Smooth muscle cell of the brain vasculature (primary cell): ENCODE measurements at regions not wholly inside any gene's neighbourhood (a gene's known extent, or its start where the extent isn't known, plus 50 kb on each side); places are given as distances from the start of the nearest gene placed in this dataset.
"Not testable (repeated sequence)": the region's sequence is repeated elsewhere in the genome, so short reads cannot be mapped to it uniquely, and the experiment has no call there.

ENCODE experiments used
- DNase-seq: peaks from one replicate; pipeline ENCODE4 v3.0.0-alpha.2; 2012; ENCODE audit warnings: low read depth, low spot score

- no peak for DNase-seq
Observed at GRCh38 chr12:75706786-75707605, 195.6 kb upstream of the KRR1 start.

GRCh38 chr12:75705749-75706711 lies 194.6 kb upstream of the KRR1 start:
- peak; percentile 99 for DNase-seq

DNA sequence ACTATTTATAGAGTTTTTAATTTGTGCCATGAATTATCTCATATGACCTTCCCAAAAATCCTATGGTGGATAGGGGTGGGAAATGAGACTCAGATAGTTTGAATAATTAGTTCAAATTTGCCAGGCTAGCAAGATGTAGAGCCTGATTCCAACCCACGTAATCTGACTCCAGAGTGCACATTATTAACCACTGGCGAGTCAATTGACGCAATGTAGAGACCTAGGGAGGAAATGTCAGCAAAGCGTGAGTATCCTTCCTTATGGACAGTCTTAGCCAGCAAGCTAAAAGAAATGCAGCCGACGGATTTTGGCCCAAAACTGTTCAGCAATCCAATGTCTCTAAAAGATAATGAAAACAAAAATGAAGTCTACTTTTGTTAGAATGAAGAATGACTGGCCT lies 193.3 kb upstream of the KRR1 start:
- no peak for DNase-seq

GRCh38 chr12:75704208-75704607 lies 192.8 kb upstream of the KRR1 start:
- no peak for DNase-seq

GRCh38 chr12:75703131-75703530 lies 191.7 kb upstream of the KRR1 start:
- DNase-seq, result no peak

- no peak for DNase-seq
Observed at GRCh38 chr12:75702477-75703093, 191.2 kb upstream of the KRR1 start.

- no peak for DNase-seq
Observed at GRCh38 chr12:75701859-75702258, 190.4 kb upstream of the KRR1 start.

DNA sequence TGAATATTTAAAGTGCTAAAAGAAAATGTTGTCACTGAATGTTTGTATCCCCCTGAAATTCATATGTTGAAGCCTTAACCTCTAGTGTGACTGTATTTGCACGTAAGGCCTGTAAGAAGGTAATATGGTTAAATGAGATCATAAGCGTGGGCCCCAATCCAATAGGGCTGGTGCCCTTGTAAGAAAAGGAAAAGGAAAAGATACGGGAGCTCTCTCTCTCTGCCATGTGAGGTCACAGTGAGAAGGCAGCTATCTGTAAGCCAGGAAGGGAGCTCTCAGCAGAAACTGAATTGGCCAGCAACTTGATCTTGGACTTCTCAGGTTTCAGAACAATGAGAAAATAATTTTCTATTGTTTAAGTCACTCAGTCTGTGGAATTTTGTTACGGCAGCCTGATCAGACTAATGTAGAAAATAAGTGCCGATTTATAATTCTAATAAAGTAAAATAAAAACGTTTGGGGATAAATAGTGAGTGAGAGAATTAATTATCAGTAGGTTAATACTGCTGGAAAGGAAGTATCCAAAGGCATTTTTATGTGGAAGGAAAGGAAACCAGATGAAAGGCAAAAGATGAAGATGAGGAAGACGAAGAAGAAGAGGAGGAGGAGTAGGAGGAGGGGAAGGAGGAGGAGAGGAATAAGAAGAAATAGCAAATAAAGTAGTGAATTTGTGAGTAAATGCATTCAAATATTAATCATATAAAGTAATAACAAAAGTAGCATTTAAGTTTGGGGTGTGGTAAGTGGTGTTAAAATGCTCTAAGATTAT lies 188.5 kb upstream of the KRR1 start:
- peak; percentile 49 for DNase-seq

DNA sequence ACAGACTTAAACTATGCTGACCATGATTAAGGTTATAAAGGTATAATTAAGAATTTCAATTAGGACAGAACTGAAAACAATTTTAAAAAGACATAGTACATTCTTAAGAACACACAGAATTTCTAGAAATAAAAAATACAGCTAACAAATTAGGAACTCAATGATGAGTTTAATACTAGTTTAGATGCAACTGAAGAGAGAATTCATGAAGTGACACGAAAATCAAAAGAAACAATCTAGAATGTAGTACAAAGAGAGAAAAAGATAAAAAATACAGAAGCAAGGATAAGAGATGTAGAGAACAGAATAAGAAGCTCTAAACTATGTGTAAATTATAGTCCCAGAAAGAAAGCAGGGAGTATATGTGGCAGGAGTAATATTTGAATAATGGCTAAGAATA lies 187.8 kb upstream of the KRR1 start:
- no peak for DNase-seq

- DNase-seq, result no peak
Observed at GRCh38 chr12:75698052-75698451, 186.6 kb upstream of the KRR1 start.

DNA sequence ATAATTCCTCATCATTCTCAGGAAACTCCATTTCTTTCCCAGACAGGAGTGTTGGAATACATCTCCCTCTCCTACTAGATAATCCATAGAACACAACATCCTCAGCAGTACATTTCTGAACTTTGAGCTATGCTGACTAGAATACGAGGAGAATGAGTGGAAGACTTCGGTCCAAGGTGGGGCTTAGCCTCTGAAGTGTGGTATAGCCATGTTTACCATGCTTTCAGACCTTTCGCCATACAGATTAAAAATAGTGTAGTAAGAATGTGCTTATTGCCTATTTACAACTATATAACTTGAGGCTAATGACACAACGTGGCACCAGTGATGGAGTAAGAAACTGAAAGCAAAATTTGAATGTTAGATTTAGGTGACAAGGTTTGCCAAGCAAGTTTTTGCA lies 184.5 kb upstream of the KRR1 start:
- DNase-seq, result no peak

DNA sequence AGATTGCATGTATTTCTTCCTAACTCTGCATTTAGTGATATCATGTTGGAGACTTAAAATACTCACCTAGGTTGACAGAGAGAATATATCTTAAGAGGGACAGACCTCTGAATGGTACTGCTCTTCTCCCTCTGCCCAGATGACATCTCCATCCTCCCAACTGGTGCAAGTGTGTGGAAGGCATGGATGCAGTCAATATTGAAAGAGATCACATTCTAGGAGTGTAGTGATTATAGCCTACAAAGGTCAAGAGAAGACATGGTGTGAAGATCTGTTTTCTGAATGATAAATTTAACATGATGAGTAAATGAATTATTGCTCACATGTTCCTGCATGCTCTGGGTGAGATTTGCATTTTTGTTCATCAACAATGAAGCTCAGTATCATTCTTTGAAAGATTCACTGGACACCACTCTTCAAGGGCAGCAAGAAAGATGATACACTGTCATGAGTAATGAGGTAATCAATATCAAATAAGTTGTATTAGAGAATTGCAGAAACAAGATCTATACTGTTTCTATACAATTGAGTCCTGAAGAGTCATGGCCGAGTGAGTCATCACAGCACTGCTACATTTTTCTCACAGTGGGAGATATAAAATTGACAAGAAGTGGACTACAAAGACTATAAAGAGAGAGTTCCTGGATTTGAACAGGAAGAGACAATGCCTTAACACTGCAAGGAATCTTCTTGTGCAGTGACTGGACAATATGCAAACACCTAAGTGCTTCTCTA lies 183.3 kb upstream of the KRR1 start:
- DNase-seq, result no peak

DNA sequence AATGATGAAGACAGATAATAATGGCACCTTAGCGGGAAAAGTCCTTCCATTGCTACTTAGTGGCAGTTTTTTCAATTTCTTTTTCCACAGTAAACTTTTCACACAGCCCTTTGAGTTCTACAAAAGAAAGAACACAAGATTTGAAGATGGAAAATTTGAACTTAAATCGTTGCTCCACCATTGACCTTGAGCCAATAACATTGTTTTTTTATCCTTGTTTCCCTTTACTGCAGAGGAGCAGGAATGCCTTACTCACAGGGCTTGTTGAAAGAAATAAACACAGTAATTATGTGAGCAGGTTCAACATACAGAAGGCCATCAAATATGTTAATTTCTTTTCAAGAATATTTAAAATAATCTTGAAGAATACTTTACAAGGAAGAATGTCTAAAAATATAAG lies 181.5 kb upstream of the KRR1 start:
- no peak for DNase-seq

- peak; percentile 97 for DNase-seq
Observed at GRCh38 chr12:75690296-75690955, 179.0 kb upstream of the KRR1 start.

GRCh38 chr12:75686233-75686632 lies 174.8 kb upstream of the KRR1 start:
- not testable (repeated sequence) for DNase-seq

GRCh38 chr12:75685617-75686225 lies 174.3 kb upstream of the KRR1 start:
- DNase-seq, result no peak

DNA sequence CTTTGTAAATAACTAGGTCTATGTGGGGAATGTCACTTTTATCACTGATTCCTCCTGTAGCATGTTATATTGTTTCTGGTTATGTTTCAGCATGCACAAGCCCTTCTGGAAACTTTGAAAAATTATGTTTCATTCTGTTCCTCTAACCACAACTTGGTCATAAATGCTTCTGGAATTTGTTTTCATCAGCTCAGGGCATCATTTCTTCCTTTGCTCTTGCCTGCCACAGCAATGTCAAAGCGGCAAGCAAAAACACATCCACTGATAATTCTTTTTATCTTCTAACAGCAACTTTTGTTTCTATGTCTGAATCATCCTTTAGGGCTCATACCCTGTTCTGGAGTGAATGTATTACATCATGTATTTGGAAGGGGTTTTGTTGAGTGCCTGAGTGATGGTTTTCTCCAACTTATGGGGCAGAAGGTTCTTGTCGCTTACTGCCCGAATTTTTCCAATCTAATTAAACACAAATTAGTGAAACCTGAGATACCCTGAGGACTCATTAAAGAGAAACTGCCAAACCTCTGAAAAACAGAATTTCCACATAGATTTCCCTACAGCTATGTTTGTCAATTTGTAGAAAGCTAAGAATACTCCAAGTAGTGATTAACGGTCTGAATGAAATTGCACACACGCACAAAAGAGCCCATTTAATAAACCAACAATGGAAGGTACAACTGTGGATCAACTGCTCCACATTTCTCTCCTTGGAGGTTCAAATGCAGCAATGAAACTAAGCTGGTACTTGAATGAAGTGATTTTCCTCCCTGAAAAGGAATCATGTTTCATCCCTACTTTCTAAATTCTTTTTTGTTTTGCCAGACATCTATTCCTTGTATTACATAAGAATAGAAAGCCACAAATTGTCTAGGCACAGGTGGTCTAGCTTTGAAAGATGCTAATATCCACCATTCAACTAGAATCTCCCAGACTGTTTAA lies 173.5 kb upstream of the KRR1 start:
- DNase-seq, result no peak

GRCh38 chr12:75683995-75684586 lies 172.7 kb upstream of the KRR1 start:
- not testable (repeated sequence) for DNase-seq
